H4 (cell line): ENCODE measurements at regions not wholly inside any gene's neighbourhood (a gene's known extent, or its start where the extent isn't known, plus 50 kb on each side); places are given as distances from the start of the nearest gene placed in this dataset.
"Not testable (repeated sequence)": the region's sequence is repeated elsewhere in the genome, so short reads cannot be mapped to it uniquely, and the experiment has no call there.

Source experiments
- DNase-seq: peaks from one replicate; pipeline ENCODE4 v3.0.0-alpha.2; 2015; ENCODE audit warnings: low spot score

- DNase-seq = no peak
These were observed 51.3 kb upstream of the MOCS2 start for GRCh38 chr5:53160895-53161294.

- no peak for DNase-seq
These were observed 52.3 kb upstream of the MOCS2 start for GRCh38 chr5:53161876-53162275.

GRCh38 chr5:53164478-53165165 lies 55.1 kb upstream of the MOCS2 start:
- DNase-seq = no peak

- no peak for DNase-seq
These were observed 56.0 kb upstream of the MOCS2 start for GRCh38 chr5:53165431-53166182.

- DNase-seq = no peak
These were observed 56.6 kb upstream of the MOCS2 start for GRCh38 chr5:53166183-53166495.

GRCh38 chr5:53167836-53168235 lies 58.3 kb upstream of the MOCS2 start:
- DNase-seq = peak; percentile 33

- DNase-seq = no peak
These were observed 60.4 kb upstream of the MOCS2 start for GRCh38 chr5:53169933-53170332.

GRCh38 chr5:53170746-53171349 lies 61.3 kb upstream of the MOCS2 start:
- peak; percentile 19 for DNase-seq

GRCh38 chr5:53172073-53172472 lies 62.5 kb upstream of the MOCS2 start:
- not testable (repeated sequence) for DNase-seq

GRCh38 chr5:53172630-53173029 lies 63.1 kb upstream of the MOCS2 start:
- DNase-seq = no peak

- DNase-seq = no peak
These were observed 63.5 kb upstream of the MOCS2 start for GRCh38 chr5:53173083-53173482.

GRCh38 chr5:53178830-53179229 lies 69.3 kb upstream of the MOCS2 start:
- DNase-seq = no peak

- no peak for DNase-seq
These were observed 70.1 kb upstream of the MOCS2 start for GRCh38 chr5:53179691-53180090.

- DNase-seq = no peak
These were observed 71.0 kb upstream of the MOCS2 start for GRCh38 chr5:53180538-53180937.

GRCh38 chr5:53180991-53181390 lies 71.4 kb upstream of the MOCS2 start:
- DNase-seq = no peak

GRCh38 chr5:53183880-53184279 lies 74.3 kb upstream of the MOCS2 start:
- DNase-seq = no peak

- DNase-seq = no peak
These were observed 82.1 kb upstream of the MOCS2 start for GRCh38 chr5:53191548-53192165.

GRCh38 chr5:53194086-53194485 lies 84.5 kb upstream of the MOCS2 start:
- peak; percentile 39 for DNase-seq

- no peak for DNase-seq
These were observed 90.3 kb upstream of the MOCS2 start for GRCh38 chr5:53199882-53200281.

- DNase-seq = no peak
These were observed 90.7 kb upstream of the MOCS2 start for GRCh38 chr5:53200306-53200705.

- no peak for DNase-seq
These were observed 92.2 kb upstream of the MOCS2 start for GRCh38 chr5:53201746-53202145.

GRCh38 chr5:53206562-53206961 lies 97.0 kb upstream of the MOCS2 start:
- no peak for DNase-seq

- no peak for DNase-seq
These were observed 102.2 kb upstream of the MOCS2 start for GRCh38 chr5:53211799-53212198.
